ENCODE measurements at regions not wholly inside any gene's neighbourhood (a gene's known extent, or its start where the extent isn't known, plus 50 kb on each side); places are given as distances from the start of the nearest gene placed in this dataset.
"Not testable (repeated sequence)": the region's sequence is repeated elsewhere in the genome, so short reads cannot be mapped to it uniquely, and the experiment has no call there.

DNA sequence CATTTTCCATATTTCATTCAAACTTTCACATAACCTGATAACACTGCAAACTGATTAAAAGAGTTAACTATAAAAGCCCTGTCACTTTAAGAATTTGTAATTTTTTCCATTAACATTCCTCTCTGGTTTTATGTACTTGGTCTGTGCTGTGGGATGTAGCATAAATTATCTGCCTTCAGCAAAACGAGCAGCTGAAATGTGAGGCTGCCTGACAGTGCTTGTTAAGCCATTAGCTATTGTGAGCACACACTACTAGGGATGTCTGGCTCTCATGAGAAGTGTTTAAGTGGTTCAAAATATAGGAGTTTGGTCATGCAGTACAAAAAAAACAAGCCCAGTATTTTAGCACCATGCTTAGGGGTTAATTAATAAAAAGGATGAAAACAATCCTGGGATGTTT is 63.0 kb downstream of the HOXA1 start:
- TF ChIP-seq, protein P1, sequence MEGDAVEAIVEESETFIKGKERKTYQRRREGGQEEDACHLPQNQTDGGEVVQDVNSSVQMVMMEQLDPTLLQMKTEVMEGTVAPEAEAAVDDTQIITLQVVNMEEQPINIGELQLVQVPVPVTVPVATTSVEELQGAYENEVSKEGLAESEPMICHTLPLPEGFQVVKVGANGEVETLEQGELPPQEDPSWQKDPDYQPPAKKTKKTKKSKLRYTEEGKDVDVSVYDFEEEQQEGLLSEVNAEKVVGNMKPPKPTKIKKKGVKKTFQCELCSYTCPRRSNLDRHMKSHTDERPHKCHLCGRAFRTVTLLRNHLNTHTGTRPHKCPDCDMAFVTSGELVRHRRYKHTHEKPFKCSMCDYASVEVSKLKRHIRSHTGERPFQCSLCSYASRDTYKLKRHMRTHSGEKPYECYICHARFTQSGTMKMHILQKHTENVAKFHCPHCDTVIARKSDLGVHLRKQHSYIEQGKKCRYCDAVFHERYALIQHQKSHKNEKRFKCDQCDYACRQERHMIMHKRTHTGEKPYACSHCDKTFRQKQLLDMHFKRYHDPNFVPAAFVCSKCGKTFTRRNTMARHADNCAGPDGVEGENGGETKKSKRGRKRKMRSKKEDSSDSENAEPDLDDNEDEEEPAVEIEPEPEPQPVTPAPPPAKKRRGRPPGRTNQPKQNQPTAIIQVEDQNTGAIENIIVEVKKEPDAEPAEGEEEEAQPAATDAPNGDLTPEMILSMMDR (conservative IDR thresholded peaks at IDR 0.05; ENCODE audit: low read depth, low read length) = no peak
- H3K4me3 ChIP-seq (ENCODE audit: low read depth, low read length) = no peak overlapping the region
- no peak for DNase-seq (ENCODE audit: low read depth)

DNA sequence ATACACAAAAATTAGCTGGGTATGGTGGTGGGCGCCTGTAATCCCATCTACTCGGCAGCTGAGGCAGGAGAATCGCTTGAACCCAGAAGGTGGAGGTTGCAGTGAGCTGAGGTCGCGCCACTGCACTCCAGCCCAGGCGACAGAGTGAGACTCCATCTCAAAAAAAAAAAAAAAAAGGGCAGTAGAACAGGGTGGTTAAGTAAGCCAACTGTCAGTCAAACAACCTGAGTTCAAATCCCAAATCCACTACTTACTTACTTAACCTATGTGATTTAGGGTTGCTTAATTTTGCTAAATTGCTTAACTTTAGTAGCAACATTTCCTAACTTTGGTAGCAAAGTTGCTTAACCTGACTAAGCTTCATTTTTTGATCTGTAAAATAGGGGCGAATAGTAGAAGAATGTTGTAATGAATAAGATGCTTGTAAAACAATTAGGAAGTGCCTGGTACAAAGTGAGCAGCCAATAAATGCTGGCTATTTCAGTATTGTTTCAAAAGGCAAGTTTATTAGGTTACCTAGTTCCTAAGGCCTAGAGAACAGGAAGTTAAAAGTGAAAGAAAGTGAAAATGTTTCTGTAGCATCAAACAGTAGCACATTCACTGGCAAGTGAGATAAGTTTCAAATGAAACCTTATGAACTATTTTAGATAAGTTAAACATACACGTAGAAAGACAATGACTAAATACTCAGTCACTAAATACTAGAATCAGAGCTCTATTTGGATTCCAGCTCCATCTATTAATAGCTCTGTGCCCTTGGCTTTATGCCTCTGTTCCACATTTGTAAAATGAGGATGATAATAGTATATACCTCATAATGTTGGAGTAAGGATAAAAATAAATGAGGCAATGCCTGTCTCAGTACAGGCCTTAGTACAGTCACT is 64.3 kb downstream of the HOXA1 start:
- peak; percentile 26 for DNase-seq (ENCODE audit: low read depth)
- TF ChIP-seq, protein P1 (conservative IDR thresholded peaks at IDR 0.05; ENCODE audit: low read depth, low read length) = no peak
- no peak overlapping the region for H3K4me3 ChIP-seq (ENCODE audit: low read depth, low read length)

DNA sequence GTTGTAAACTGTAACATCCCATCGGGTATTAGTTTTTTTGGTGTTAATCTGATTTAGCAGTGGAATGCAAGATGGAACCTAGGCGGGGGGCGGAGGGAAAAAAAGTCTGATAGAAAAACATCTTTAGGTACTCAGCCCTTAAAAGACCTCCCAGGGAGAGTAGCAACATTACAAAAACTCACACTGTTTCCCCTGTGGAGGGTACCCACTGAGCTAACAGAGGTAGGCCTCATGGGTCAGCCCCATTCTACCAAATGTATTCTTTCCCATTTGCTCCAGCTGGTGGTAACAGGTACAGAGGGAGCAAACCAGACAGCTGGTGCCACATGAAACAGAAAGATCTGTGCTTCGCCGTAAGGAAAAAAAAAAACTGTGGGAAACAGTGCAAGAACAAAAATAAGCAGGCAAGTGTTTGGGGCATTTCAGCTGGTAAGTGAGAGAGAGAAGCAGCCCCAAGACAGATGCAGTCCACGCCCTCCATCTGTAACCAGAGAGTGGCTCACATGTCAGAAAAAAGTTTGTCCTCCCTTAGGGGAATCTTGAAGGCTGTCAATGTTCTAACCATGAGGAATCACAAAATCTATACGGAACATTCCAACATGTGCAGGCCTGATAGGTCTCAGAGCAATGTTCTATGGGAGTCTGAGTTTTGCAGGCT is 65.3 kb downstream of the HOXA1 start:
- TF ChIP-seq, protein P1 (conservative IDR thresholded peaks at IDR 0.05; ENCODE audit: low read depth, low read length) = no peak
- H3K4me3 ChIP-seq (ENCODE audit: low read depth, low read length) = no peak overlapping the region
- DNase-seq (ENCODE audit: low read depth) = no peak

DNA sequence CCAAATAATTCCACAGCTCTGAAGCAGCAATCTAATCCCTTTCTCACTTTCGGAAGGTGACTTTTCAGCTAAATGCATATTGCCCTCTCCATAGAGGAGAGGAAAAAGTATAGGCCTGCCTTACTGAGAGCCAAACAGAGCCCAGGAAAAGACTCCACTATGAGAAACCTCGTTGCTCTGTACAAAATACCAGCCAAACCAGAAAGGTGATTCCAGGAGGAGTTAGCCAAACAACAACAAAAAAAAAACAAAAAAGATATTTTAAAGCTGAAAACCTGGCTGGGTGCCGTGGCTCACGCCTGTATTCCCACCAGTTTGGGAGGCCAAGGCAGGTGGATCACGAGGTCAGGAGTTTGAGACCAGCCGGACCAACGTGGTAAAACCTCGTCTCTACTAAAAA is 70.5 kb downstream of the HOXA1 start:
- H3K4me3 ChIP-seq (ENCODE audit: low read depth, low read length) = no peak overlapping the region
- TF ChIP-seq, protein P1 (conservative IDR thresholded peaks at IDR 0.05; ENCODE audit: low read depth, low read length) = no peak
- DNase-seq (ENCODE audit: low read depth) = no peak

DNA sequence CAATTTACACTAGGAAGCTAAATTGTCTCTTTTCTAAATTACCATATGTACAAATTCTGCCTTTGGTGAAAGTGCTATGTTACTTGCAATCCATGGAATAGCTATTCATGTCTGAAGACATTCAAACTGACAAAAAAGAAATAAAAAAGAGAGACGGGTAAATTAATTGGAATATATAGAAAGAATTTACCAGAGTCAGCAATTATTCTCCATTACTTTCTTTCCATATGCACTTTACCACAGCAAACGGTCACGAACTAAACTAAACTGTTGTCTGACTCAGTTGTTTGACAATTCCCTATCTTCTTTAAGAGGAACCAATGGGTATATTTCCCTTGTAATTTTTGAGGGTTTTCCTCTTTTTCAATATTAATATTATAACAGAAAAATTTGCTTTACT is 85.7 kb downstream of the HOXA1 start:
- no peak for DNase-seq (ENCODE audit: low read depth)
- TF ChIP-seq, protein P1 (conservative IDR thresholded peaks at IDR 0.05; ENCODE audit: low read depth, low read length) = no peak
- H3K4me3 ChIP-seq (ENCODE audit: low read depth, low read length) = no peak overlapping the region

DNA sequence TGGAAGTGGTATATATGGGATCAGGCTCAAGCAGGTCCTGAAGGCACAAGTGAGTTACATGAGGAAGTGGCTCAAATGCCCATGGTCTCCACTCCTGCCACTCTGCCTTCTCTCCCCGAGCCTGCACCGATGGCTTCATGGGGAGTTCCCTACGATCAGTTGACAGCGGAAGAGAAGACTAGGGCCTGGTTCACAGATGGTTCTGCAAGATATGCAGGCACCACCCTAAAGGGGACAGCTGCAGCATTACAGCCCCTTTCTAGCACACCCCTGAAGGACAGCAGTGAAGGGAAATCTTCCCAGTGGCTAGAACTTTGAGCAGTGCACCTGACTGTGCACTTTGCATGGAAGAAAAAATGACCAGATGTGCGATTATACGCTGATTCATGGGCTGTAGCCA is 95.3 kb downstream of the HOXA1 start:
- H3K4me3 ChIP-seq (ENCODE audit: low read depth, low read length) = no peak overlapping the region
- no peak for DNase-seq (ENCODE audit: low read depth)
- TF ChIP-seq, protein P1 (conservative IDR thresholded peaks at IDR 0.05; ENCODE audit: low read depth, low read length) = no peak

DNA sequence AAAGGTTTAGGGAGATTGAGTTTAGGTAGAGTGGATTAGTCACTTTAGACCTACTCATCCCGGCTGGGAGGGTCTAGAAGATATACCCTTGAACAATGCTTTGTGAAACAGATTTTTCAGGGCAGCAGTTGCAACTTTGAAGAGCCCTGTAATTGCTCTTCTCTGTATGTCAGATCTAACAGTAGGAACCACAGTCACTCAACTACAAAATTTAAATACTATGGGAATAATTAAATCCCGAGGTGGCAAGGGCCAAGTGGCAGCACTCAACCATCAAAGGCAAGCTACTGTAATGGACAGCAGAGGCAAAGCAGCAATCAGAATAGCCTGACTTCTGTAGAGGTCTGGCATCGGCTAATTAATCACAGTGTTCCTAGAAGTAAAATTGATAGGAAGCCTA is 97.5 kb downstream of the HOXA1 start:
- DNase-seq (ENCODE audit: low read depth); H3K4me3 ChIP-seq (ENCODE audit: low read depth, low read length): not testable (repeated sequence)

Measured in choroid plexus epithelial cell (primary cell).